ENCODE measurements at regions not wholly inside any gene's neighbourhood (a gene's known extent, or its start where the extent isn't known, plus 50 kb on each side); places are given as distances from the start of the nearest gene placed in this dataset.

DNA sequence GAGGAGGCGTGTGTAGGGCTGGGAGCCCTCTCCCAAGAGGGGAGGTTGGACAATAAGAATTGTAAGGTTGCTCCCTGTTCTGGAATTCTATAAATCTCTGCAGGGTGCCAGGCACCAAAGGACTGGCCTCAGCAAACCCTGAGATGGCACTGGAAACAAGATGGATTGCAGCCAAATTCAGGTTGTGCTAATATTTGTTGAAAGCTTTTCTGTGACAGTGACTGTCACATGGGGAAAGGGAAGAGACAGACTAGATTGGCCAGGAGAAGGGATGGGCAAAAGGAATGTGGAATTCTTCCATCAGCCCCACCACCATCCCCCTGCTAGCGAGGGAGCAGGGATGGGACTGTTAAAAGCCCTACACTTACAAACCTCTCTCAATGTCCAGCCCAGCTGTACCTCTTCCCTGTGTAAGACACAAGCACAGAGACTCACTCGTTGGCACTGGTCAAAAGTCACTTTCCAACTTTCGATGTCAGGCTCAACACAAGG lies 62.4 kb downstream of the SOX9 start:
- TF ChIP-seq, protein P1, sequence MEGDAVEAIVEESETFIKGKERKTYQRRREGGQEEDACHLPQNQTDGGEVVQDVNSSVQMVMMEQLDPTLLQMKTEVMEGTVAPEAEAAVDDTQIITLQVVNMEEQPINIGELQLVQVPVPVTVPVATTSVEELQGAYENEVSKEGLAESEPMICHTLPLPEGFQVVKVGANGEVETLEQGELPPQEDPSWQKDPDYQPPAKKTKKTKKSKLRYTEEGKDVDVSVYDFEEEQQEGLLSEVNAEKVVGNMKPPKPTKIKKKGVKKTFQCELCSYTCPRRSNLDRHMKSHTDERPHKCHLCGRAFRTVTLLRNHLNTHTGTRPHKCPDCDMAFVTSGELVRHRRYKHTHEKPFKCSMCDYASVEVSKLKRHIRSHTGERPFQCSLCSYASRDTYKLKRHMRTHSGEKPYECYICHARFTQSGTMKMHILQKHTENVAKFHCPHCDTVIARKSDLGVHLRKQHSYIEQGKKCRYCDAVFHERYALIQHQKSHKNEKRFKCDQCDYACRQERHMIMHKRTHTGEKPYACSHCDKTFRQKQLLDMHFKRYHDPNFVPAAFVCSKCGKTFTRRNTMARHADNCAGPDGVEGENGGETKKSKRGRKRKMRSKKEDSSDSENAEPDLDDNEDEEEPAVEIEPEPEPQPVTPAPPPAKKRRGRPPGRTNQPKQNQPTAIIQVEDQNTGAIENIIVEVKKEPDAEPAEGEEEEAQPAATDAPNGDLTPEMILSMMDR (IDR thresholded peaks at IDR 0.05): no peak
- no peak for TF ChIP-seq POLR2A (IDR thresholded peaks at IDR 0.05)

All from testis (tissue), 2 donors.